ENCODE measurements at regions not wholly inside any gene's neighbourhood (a gene's known extent, or its start where the extent isn't known, plus 50 kb on each side); places are given as distances from the start of the nearest gene placed in this dataset.

DNA sequence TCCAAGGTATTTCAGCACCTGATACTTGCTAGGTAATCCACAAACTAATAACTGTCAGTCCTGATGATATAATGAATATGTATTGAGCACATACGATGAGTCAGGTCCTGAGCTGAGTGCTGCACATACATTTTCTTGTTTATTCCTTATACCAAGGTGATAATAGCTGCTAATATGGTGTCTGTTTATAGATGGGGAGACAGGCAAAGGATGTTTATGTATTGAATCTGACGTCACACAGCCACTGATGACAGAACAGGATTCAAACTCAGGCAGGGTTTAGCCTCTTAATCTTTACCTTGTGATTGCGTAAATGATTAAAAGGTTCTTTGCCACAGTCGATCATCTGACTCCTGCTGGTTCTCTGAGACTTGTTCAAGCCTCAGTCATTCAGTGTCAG, 609.9 kb upstream of the CPEB2 start:
- H3K4me3 ChIP-seq (ENCODE audit: control insufficient read depth, low read depth, low read length): no peak overlapping the region
- TF ChIP-seq, protein P1, sequence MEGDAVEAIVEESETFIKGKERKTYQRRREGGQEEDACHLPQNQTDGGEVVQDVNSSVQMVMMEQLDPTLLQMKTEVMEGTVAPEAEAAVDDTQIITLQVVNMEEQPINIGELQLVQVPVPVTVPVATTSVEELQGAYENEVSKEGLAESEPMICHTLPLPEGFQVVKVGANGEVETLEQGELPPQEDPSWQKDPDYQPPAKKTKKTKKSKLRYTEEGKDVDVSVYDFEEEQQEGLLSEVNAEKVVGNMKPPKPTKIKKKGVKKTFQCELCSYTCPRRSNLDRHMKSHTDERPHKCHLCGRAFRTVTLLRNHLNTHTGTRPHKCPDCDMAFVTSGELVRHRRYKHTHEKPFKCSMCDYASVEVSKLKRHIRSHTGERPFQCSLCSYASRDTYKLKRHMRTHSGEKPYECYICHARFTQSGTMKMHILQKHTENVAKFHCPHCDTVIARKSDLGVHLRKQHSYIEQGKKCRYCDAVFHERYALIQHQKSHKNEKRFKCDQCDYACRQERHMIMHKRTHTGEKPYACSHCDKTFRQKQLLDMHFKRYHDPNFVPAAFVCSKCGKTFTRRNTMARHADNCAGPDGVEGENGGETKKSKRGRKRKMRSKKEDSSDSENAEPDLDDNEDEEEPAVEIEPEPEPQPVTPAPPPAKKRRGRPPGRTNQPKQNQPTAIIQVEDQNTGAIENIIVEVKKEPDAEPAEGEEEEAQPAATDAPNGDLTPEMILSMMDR (conservative IDR thresholded peaks at IDR 0.05; ENCODE audit: control insufficient read depth, insufficient read depth, low read depth, low read length): no peak
- no peak for DNase-seq (ENCODE audit: low read depth)

DNA sequence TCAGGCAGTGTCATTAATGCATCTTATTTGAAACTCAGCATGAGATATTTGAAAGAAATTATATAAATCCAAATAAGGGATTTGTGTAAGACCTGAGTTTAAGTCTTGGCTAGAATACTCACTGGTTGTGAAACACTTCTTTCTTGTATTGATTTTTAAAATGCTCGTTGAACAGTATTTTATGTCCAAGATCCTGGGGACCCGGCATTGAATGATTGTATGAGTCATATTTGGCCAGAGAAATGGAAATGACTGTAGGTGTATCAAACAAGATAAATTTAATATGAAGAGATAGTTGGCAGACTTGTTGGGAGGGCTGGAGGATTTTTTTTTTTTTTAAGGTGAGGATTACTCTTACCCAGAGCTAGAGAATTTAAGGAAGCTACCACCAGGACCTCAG, 606.1 kb upstream of the CPEB2 start:
- TF ChIP-seq, protein P1 (conservative IDR thresholded peaks at IDR 0.05; ENCODE audit: control insufficient read depth, insufficient read depth, low read depth, low read length): no peak
- no peak for DNase-seq (ENCODE audit: low read depth)
- H3K4me3 ChIP-seq (ENCODE audit: control insufficient read depth, low read depth, low read length): no peak overlapping the region

DNA sequence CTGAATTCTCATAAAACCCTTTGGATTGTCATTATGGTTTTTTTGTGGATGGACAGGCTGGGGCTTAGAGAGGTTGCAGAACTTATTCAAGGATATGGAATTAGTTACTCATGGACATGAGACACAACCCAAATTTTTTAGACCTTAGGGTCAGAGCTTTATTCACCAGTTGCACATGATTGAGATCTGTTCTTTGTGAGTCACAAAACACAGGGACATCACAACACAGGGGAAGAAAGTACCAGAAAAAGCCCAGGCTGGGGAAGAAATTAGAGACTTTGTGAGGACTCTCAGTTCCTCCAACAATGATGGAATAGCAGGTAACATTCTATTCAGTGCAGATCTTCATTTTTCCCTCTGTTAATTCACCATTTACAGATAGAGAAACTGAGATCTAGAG, 602.4 kb upstream of the CPEB2 start:
- H3K4me3 ChIP-seq (ENCODE audit: control insufficient read depth, low read depth, low read length): no peak overlapping the region
- peak; percentile 17 for DNase-seq (ENCODE audit: low read depth)
- TF ChIP-seq, protein P1 (conservative IDR thresholded peaks at IDR 0.05; ENCODE audit: control insufficient read depth, insufficient read depth, low read depth, low read length): no peak

DNA sequence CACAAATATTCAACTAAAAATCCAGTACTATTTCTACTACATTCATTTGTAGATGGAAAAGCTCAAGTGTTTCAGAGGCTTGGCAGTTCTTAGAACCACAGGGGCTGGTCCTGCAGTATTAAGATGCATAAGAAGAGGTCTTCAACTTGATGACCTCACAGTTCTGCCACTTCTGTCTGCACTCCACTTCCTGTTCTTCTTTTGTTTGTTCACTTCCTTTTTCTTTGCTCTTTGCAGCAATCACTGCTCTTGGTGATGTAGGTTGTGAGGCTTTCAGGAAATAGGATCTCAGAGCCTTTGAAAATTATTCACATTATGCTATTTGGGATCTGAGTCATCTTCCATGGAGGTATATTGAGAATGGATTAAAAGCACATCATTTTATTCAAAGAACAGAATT, 602.0 kb upstream of the CPEB2 start:
- TF ChIP-seq, protein P1 (conservative IDR thresholded peaks at IDR 0.05; ENCODE audit: control insufficient read depth, insufficient read depth, low read depth, low read length): no peak
- DNase-seq (ENCODE audit: low read depth): no peak
- H3K4me3 ChIP-seq (ENCODE audit: control insufficient read depth, low read depth, low read length): no peak overlapping the region

DNA sequence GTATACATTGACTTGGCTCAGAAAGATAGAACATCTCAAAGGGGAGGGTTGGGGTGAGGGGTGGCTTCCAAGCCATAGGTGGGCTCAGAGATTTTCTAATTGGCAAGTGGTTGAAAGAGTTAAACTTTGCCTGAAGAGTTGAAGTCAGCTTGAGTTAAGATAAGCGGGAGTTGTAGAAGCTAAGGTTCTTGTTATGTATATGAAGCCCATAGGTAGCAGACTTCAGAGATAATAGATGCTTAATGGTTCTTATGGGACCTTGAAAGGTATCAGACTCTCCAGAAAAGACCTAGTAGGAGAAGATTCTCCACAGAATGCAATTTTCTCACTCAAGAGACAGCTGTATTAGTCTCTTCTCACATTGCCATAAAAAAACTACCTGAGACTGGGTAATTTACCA, 599.1 kb upstream of the CPEB2 start:
- TF ChIP-seq, protein P1 (conservative IDR thresholded peaks at IDR 0.05; ENCODE audit: control insufficient read depth, insufficient read depth, low read depth, low read length): no peak
- no peak overlapping the region for H3K4me3 ChIP-seq (ENCODE audit: control insufficient read depth, low read depth, low read length)
- no peak for DNase-seq (ENCODE audit: low read depth)

DNA sequence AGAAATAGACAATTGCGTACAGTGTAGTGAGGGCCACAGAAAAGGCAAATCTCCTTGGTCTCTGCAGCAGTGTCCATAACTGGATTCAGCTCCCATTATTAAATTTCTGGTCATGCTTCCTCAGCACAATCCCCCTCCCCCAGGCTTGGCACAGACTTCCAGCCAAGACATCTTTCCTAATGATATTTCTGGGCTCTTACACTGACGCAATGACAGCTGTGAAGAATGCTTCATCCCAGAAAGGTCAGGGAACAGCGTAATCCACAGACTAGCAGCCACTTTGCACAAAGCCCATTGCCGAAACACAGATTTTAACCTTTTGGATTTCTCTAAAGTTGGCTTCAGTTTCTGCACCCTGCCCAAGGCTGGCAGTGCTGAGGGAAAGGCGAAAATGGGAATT, 597.6 kb upstream of the CPEB2 start:
- TF ChIP-seq, protein P1 (conservative IDR thresholded peaks at IDR 0.05; ENCODE audit: control insufficient read depth, insufficient read depth, low read depth, low read length): no peak
- no peak overlapping the region for H3K4me3 ChIP-seq (ENCODE audit: control insufficient read depth, low read depth, low read length)
- DNase-seq (ENCODE audit: low read depth): peak; percentile 73

DNA sequence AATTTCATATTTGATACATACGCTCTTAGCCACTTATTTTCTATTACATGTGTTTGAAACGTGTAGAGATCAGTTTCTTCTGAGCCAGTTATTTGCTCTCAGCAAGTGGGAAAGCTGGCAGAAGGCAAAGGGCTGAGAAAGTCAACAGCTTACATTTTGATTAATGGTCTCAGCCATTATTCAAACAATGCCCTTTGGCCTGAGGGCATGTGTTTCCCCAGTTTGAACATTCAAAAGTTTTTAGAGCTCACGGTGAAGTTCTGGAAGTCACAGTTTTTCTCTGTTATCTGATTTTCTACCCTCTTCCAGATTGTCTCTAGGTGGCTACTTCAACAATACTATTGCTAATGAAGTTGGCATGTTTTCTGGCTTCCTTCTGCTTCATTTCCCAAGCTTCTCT, 591.8 kb upstream of the CPEB2 start:
- TF ChIP-seq, protein P1 (conservative IDR thresholded peaks at IDR 0.05; ENCODE audit: control insufficient read depth, insufficient read depth, low read depth, low read length): no peak
- DNase-seq (ENCODE audit: low read depth): no peak
- no peak overlapping the region for H3K4me3 ChIP-seq (ENCODE audit: control insufficient read depth, low read depth, low read length)

Data from fibroblast of mammary gland (primary cell).